ACC112 (cell line): ENCODE measurements at regions not wholly inside any gene's neighbourhood (a gene's known extent, or its start where the extent isn't known, plus 50 kb on each side); places are given as distances from the start of the nearest gene placed in this dataset.

Experiments used
- H2AFZ ChIP-seq: fragments of 200-600 bp; sonication (generic); one replicate; pipeline ENCODE4 v1.6.0; 2017; ENCODE audit warnings: antibody characterized with exemption, low read length; ENCODE audit not compliant: unreplicated experiment
- H3K27ac ChIP-seq: fragments of 200-600 bp; sonication (generic); 2 replicates; pipeline ENCODE4 v1.5.1; 2014; ENCODE audit warnings: low read depth, mild to moderate bottlenecking, antibody characterized with exemption, low read length, moderate library complexity
- H3K27me3 ChIP-seq: fragments of 200-600 bp; sonication (generic); 2 replicates; pipeline ENCODE4 v1.6.1; 2014; ENCODE audit warnings: mild to moderate bottlenecking, antibody characterized with exemption, low read length, moderate library complexity, mixed read lengths; ENCODE audit not compliant: insufficient read depth
- H3K36me3 ChIP-seq: fragments of 200-600 bp; sonication (generic); 2 replicates; pipeline ENCODE4 v1.6.1; 2016; ENCODE audit warnings: mild to moderate bottlenecking, antibody characterized with exemption, low read length, moderate library complexity, mixed read lengths; ENCODE audit not compliant: insufficient read depth
- H3K4me1 ChIP-seq: fragments of 200-600 bp; sonication (generic); one replicate; pipeline ENCODE4 v1.6.1; 2016; ENCODE audit warnings: low read length, mixed read lengths; ENCODE audit not compliant: insufficient read depth, unreplicated experiment, control insufficient read depth
- H3K4me3 ChIP-seq: fragments of 200-600 bp; sonication (generic); 2 replicates; pipeline ENCODE4 v1.5.1; 2014; ENCODE audit warnings: mild to moderate bottlenecking, low read depth, low read length
- H3K79me2 ChIP-seq: fragments of 200-600 bp; sonication (generic); one replicate; pipeline ENCODE4 v1.6.0; 2016; ENCODE audit warnings: low read length; ENCODE audit not compliant: control insufficient read depth, unreplicated experiment, insufficient read depth

DNA sequence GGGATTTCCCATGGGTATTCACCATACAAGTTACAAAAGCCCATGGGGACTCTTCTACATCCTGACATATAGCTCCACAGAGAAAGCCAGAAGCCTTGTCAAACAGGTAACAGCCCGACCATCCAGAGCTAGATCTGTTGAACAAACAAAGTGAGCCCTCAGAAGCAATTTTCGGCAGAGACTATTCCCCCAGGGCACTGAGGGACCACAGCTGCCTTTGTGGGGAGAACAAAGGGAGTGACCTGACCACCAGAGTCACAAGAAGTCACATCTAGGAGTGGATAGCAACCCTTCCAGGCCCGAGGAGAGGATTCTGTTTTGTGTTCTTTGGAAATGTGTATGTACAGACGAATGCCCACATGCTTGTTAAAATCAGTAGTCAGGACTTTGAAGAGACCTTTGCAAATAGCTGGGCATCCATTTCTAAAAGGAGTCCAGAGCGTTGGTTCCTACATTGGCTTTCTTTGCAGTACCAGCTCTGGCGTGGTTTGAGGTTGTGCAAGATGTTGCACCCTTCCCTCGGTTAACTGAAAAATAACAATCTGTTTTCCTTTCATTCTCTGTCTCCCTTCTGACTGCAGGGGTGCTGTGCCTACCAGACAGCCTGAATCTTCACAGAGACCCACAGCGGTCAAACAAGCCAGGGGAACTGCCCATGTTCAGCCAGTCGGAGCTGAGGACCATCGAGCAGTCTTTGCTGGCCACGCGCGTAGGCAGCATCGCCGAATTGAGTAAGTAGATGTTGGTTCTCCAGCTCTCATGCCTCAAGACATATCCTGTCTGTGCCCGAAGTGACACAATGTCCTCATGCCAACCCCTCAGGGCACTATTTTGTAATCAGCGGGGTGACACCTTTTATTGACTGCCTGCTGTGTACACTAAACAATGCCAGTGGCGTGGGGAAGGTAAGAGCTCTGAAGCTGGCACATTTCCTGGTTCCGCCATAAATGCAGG lies 165.4 kb upstream of the PWP1 start:
- Histone ChIP-seq H3K36me3 (no peaks in the 10 kb centered on the region), H3K4me1 (peaks cover 10% of the 10 kb centered on the region), H2AFZ (no peak overlapping the region), H3K27me3 (no peaks in the 10 kb centered on the region), H3K4me3 (no peak overlapping the region), H3K79me2 (no peaks in the 10 kb centered on the region), H3K27ac (no peak overlapping the region)

DNA sequence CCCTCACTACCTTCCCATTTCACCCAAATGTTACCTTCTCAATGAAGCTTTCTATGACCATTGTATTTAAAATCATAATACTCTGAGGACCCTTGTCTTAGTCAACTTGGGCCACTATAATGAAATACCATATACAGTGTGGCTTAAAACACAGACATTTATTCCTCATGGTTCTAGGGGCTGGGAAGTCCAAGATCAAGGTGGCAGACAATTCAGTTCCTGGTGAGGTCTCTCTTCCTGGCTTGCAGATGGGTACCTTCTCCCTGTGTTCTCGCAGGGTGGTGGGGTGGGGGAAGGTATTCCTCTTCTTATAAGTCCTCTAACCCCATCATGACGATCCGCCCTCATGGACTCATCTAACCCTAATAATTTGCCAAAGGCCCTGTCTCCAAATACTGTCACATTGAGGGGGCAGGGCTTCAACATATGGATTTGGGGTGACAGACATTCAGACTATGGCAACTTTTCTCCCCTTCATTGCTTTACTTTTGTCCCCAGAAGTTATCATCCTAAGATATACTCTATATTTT lies 163.7 kb upstream of the PWP1 start:
- Histone ChIP-seq H3K4me3 (no peak overlapping the region), H3K36me3 (no peaks in the 10 kb centered on the region), H2AFZ (no peak overlapping the region), H3K4me1 (no peaks in the 10 kb centered on the region), H3K27me3 (no peaks in the 10 kb centered on the region), H3K79me2 (no peaks in the 10 kb centered on the region), H3K27ac (no peak overlapping the region)

DNA sequence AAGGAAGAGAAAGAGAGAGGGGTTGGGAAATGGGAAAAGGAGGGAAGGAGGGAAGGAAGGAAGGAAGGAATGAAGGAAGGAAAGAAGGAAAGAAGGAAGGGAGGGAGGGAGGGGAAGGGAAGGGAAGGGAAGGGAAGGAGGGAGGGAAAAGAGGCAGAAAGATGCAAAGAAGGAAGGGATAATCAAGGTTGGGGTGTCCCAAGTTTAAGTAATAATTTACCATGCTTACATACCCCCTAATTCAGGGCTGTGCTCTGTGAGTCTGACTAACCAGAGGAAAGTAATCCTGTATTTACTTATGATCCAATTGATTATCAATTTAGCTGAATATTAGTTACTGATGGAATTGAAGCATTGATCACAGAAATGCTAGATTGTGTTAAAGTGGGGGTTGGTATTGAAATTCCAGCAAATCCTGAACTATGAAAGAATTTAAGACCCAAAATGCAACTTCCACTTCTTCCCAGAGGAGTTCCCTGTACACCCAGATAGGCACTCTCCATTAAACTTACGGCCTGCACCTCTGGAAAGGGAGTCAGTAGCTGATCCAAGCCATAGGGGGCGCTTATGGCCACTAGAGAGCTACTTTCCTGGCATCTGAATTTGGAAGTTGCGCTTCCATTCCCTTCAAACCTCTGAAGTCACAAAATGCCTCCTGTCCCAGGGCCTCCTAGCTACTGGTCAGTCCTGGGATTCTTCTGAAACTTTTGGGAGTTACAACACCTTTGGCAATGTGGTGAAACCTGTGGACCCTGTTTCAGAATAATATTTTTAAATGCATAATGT lies 162.7 kb upstream of the PWP1 start:
- Histone ChIP-seq H3K4me1 (no peaks in the 10 kb centered on the region), H3K27ac (no peak overlapping the region), H2AFZ (no peak overlapping the region), H3K36me3 (no peaks in the 10 kb centered on the region), H3K4me3 (no peak overlapping the region), H3K79me2 (no peaks in the 10 kb centered on the region), H3K27me3 (no peaks in the 10 kb centered on the region)

DNA sequence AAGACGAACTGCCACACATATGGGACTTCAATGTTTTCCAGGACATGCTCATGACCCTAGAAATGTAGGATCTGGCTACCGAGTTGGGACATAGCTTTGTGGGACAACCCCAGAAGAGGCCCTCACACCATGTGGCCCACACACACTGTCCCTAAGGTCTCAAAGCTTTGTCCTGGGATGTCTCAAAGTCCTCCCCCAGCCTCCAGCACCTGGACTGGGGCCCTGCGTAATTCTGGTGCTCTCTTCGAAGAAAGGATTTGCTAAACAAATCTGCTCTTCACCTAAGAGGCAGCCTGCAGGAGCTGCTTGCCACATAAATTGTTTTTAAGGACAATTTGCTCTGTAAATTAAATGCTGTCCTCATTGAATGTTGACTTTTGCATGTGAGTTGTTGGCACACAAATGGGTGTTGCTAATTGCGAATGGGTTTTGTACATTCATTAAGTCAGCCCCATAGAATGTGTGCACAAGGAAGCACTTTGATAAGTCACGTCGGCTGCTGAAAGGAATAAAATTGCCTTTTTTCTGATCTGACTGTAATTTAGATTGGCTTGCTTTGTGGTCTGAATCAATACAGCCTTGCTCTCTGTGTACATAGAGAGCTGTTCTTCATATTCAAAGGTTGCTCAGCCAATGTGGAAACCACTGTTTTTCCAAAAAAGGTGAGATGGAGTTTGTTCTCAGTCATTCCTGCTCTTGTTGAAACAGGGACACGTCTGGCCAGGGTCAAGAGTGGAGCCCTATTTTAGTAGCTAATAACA lies 161.6 kb upstream of the PWP1 start:
- Histone ChIP-seq H3K36me3 (no peaks in the 10 kb centered on the region), H3K4me1 (no peaks in the 10 kb centered on the region), H3K27ac (no peak overlapping the region), H3K27me3 (no peaks in the 10 kb centered on the region), H3K79me2 (no peaks in the 10 kb centered on the region), H2AFZ (no peak overlapping the region), H3K4me3 (no peak overlapping the region)

DNA sequence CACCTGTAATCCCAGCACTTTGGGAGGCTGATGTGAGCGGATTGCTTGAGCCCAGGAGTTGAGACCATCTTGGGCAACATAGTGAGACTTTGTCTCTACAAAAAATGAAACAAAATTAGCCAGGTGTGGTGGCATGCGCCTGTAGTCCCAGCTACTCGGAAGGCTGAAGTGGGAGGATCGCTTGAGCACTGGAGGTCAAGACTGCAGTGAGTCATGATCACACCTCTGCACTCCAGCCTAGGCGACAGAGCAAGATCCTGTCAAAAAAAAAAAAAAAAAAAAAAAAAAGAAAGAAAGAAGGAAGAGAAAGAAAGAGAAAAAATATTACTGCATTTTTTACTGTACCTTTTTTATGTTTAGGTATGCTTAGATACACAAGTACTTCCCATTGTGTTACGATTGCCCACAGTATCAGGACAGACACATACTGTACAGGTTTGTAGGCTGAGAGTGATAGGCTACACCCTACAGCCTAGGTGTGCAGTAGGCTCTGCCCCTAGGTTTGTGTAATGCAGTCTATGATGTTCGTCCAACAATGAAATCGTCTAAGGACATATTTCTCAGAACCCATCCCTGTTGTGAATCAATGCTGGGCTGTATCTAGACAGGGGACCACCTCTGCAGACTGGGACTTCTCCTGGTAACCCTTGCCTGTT lies 160.4 kb upstream of the PWP1 start:
- Histone ChIP-seq H3K36me3 (no peaks in the 10 kb centered on the region), H3K4me3 (no peak overlapping the region), H3K79me2 (no peaks in the 10 kb centered on the region), H3K27me3 (peaks cover 6% of the 10 kb centered on the region; the same call in 1 of the 2 replicates), H3K4me1 (no peaks in the 10 kb centered on the region), H2AFZ (no peak overlapping the region), H3K27ac (no peak overlapping the region)

DNA sequence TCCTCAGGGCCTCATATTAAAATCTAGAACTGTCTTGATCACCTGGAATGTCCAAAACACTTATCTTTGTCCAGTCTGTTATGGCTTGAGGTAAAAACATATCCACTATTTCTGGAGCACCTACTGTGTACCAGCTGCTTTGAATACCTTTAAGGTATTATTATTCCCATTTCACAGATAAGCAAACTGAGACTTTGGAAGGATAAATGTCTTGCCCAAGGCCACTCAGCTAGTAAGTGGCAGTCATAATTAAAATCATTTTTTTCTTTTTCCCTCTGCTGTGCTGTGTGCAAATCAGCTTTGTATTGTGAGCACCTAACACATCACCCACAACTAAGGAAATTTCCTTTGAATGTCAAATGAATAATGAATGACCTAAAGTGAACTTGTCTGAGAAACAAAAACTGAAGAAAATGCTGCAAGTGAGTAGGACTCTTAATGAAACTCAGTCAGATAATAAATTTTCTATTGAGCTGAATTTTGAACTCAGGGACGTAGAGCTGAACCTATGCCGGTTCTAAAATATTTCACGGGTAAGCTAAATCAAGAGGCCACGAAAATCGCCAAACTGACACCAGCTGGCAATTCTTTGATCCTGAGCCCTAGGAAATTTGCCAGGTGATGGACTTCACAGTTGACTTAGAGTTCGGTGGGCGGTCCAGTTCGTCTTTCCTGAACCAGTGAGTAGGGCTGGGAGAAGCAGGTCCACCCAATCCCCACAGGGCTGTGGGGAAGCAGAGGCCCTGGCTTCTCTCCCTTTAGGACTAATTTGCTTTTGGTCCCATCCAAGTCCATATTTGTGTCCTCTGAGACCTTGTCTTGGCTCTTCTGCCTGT lies 159.7 kb upstream of the PWP1 start:
- H3K4me3 ChIP-seq = no peak overlapping the region
- no peaks in the 10 kb centered on the region for H3K36me3 ChIP-seq
- no peaks in the 10 kb centered on the region for H3K4me1 ChIP-seq
- no peaks in the 10 kb centered on the region for H3K79me2 ChIP-seq
- H2AFZ ChIP-seq = no peak overlapping the region
- no peak overlapping the region for H3K27ac ChIP-seq
- peaks cover 6% of the 10 kb centered on the region; the same call in 1 of the 2 replicates for H3K27me3 ChIP-seq

DNA sequence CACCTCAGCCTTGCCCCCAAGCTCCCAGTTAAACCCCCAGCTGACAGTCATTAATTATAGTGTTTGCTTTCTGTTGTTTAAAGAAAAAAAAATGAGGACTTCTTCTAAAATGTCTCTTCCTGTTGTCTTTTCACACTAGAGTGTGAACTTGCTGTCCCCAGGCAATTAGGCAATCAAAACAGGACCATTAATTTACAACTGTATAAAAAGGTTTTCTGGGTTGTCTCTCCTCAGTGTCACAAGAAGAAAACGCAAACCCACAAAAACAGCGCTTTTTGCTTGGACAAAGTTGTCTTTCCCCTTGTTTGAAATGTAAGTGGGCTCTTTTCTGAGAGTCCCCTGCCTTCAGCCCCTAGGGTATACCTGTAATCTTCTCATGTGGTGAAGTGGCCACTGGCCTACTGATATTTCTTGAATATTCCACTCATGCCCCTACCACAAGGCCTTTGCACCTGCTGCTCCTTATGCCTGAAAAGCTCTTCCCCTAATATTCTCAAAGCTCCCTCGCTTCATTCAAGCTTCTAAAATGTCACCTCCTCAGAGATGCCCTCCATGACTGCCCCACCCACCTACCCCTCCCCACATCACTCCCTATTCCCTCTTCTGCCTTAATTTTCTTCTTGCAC lies 158.9 kb upstream of the PWP1 start:
- H3K4me1 ChIP-seq = no peaks in the 10 kb centered on the region
- H3K27me3 ChIP-seq = peaks cover 6% of the 10 kb centered on the region; the same call in 1 of the 2 replicates
- H3K36me3 ChIP-seq = no peaks in the 10 kb centered on the region
- no peak overlapping the region for H2AFZ ChIP-seq
- H3K4me3 ChIP-seq = no peak overlapping the region
- H3K27ac ChIP-seq = no peak overlapping the region
- no peaks in the 10 kb centered on the region for H3K79me2 ChIP-seq

DNA sequence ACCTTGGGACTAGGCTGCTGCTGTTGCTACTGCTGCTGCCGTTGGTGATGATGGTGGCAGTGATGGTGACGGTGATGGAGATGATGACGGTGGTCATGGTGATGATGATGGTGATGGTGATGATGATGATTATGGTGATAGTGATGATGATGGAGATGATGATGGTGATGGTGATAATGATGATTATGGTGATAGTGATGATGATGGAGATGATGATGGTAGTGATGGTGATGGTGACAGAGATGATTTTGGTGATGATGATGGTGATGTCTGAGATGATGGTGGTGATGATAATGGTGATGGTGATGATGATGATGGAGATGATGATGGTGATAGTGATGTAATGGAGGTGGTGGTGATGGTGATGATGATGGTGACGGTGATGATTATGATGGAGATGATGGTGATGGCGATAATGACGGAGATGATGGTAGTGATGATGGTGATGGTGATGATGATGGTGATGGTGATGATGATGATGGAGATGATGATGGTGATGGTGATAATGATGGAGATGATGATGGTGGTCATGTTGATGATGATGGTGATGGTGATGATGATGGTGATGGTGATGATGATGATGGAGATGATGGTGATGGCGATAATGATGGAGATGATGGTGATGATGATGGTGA lies 156.8 kb upstream of the PWP1 start:
- H3K4me1 ChIP-seq = no peaks in the 10 kb centered on the region
- H3K27ac ChIP-seq = no peak overlapping the region
- H2AFZ ChIP-seq = no peak overlapping the region
- no peaks in the 10 kb centered on the region for H3K36me3 ChIP-seq
- H3K4me3 ChIP-seq = no peak overlapping the region
- no peaks in the 10 kb centered on the region for H3K79me2 ChIP-seq
- H3K27me3 ChIP-seq = peaks cover 6% of the 10 kb centered on the region; the same call in 1 of the 2 replicates

DNA sequence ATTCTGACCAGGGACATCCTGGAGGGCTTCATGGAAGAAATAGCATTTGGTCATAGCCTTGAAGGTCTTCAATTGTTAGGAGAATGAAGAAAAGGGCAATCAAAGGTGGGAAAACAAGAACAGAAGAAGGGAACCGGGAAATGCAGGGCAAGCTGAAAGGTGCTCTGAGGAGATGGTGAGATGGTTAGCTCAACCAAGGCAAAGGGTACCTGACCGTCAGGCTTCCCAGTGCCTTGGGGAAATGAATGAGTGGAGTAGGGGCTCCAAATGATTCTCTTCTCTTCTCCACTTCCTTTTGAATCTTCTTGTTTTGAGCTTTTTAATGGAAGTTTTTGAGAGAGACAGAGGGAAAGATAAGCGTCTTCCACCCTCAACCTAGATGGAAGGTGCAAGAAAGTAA lies 155.6 kb upstream of the PWP1 start:
- no peak overlapping the region for H3K27ac ChIP-seq
- H3K79me2 ChIP-seq = no peaks in the 10 kb centered on the region
- H3K4me1 ChIP-seq = no peaks in the 10 kb centered on the region
- no peak overlapping the region for H3K4me3 ChIP-seq
- H3K36me3 ChIP-seq = no peaks in the 10 kb centered on the region
- no peak overlapping the region for H2AFZ ChIP-seq
- peaks cover 11% of the 10 kb centered on the region for H3K27me3 ChIP-seq
